H54 (cell line): ENCODE measurements at regions not wholly inside any gene's neighbourhood (a gene's known extent, or its start where the extent isn't known, plus 50 kb on each side); places are given as distances from the start of the nearest gene placed in this dataset.
"Not testable (repeated sequence)": the region's sequence is repeated elsewhere in the genome, so short reads cannot be mapped to it uniquely, and the experiment has no call there.

ENCODE experiments used
- DNase-seq: peaks from one replicate; pipeline ENCODE4 v3.0.0; 2011; ENCODE audit warnings: low spot score, mixed read lengths; ENCODE audit not compliant: insufficient read length
- FAIRE-seq: peaks from 3 replicates; lab custom pipeline; 2011; peaks lifted over from hg19 to GRCh38; lab: Jason Lieb, UNC
- POLR2A ChIP-seq: IDR thresholded peaks from 2 replicates; pipeline ENCODE4 v1.6.1; 2011; ENCODE audit warnings: low read depth, mild to moderate bottlenecking, low read length

- no peak for DNase-seq
- FAIRE-seq, result no peak
These were observed 186.3 kb downstream of the ALG10 start for GRCh38 chr12:34208331-34209258.

GRCh38 chr12:34209259-34209835, 187.1 kb downstream of the ALG10 start:
- TF ChIP-seq POLR2A, result no peak
- no peak for DNase-seq
- no peak for FAIRE-seq

More at GRCh38 chr12:34208331-34209258, 186.3 kb downstream of the ALG10 start:
- no peak for TF ChIP-seq POLR2A

GRCh38 chr12:34210183-34210582, 187.9 kb downstream of the ALG10 start:
- FAIRE-seq, result no peak
- TF ChIP-seq POLR2A, result no peak
- no peak for DNase-seq

GRCh38 chr12:34210689-34211530, 188.6 kb downstream of the ALG10 start:
- no peak for TF ChIP-seq POLR2A
- FAIRE-seq, result no peak
- DNase-seq, result no peak

- DNase-seq, result no peak
- no peak for FAIRE-seq
- no peak for TF ChIP-seq POLR2A
These were observed 190.4 kb downstream of the ALG10 start for GRCh38 chr12:34212651-34213050.

- DNase-seq (no peak), FAIRE-seq (no peak)
- no peak for TF ChIP-seq POLR2A
These were observed 191.7 kb downstream of the ALG10 start for GRCh38 chr12:34214011-34214410.

- DNase-seq, result no peak
- TF ChIP-seq POLR2A, result no peak
- no peak for FAIRE-seq
These were observed 193.1 kb downstream of the ALG10 start for GRCh38 chr12:34215213-34215892.

GRCh38 chr12:34215893-34216285, 193.6 kb downstream of the ALG10 start:
- no peak for TF ChIP-seq POLR2A
- FAIRE-seq (no peak), DNase-seq (no peak)

- DNase-seq (no peak), FAIRE-seq (no peak)
- TF ChIP-seq POLR2A, result no peak
These were observed 195.4 kb downstream of the ALG10 start for GRCh38 chr12:34217660-34218059.

GRCh38 chr12:34218193-34219045, 196.1 kb downstream of the ALG10 start:
- peak; percentile 42 for DNase-seq
- no peak for FAIRE-seq
- TF ChIP-seq POLR2A, result no peak

- no peak for DNase-seq
- no peak for FAIRE-seq
- TF ChIP-seq POLR2A, result no peak
These were observed 196.9 kb downstream of the ALG10 start for GRCh38 chr12:34219046-34219770.

- not testable (repeated sequence) for DNase-seq, FAIRE-seq
These were observed 197.8 kb downstream of the ALG10 start for GRCh38 chr12:34220079-34220478.
